H9 (cell line): ENCODE measurements at regions not wholly inside any gene's neighbourhood (a gene's known extent, or its start where the extent isn't known, plus 50 kb on each side); places are given as distances from the start of the nearest gene placed in this dataset.

ENCODE experiments used
- DNase-seq: peaks from one replicate; pipeline ENCODE4 v3.0.0-alpha.2; 2017
- H2AFZ ChIP-seq: one replicate; pipeline ENCODE4 v1.6.1; 2013; ENCODE audit warnings: mild to moderate bottlenecking, low read length, control low read depth, moderate library complexity
- H2AK5ac ChIP-seq: 2 replicates; pipeline ENCODE4 v1.6.1; 2013; ENCODE audit warnings: low read length, control low read depth, mixed read lengths; ENCODE audit not compliant: insufficient read length
- H2BK120ac ChIP-seq: one replicate; pipeline ENCODE4 v1.6.1; 2013; ENCODE audit warnings: low read depth, mild to moderate bottlenecking, low read length, control low read depth, inconsistent platforms; ENCODE audit not compliant: poor library complexity, severe bottlenecking
- H2BK12ac ChIP-seq: 2 replicates; pipeline ENCODE4 v1.6.1; 2013; ENCODE audit warnings: low read length, control low read depth, mixed read lengths, low read depth; ENCODE audit not compliant: insufficient read length
- H2BK15ac ChIP-seq: 2 replicates; pipeline ENCODE4 v1.6.1; 2013; ENCODE audit warnings: low read depth, low read length, control low read depth
- H2BK20ac ChIP-seq: one replicate; pipeline ENCODE4 v1.6.1; 2013; ENCODE audit warnings: low read depth, mild to moderate bottlenecking, low read length, control low read depth, inconsistent platforms; ENCODE audit not compliant: poor library complexity, severe bottlenecking
- H2BK5ac ChIP-seq: 2 replicates; pipeline ENCODE4 v1.6.1; 2013; ENCODE audit warnings: low read length, control low read depth, mixed read lengths; ENCODE audit not compliant: insufficient read length
- H3K14ac ChIP-seq: 2 replicates; pipeline ENCODE4 v1.6.1; 2013; ENCODE audit warnings: low read length, control low read depth; ENCODE audit not compliant: insufficient read depth
- H3K18ac ChIP-seq: 2 replicates; pipeline ENCODE4 v1.6.1; 2013; ENCODE audit warnings: low read depth, mild to moderate bottlenecking, mixed read lengths, low read length, control low read depth; ENCODE audit not compliant: insufficient read length
- H3K23ac ChIP-seq: 2 replicates; pipeline ENCODE4 v1.6.1; 2013; ENCODE audit warnings: low read length, control low read depth, mixed read lengths, low read depth; ENCODE audit not compliant: insufficient read length
- H3K23me2 ChIP-seq: 2 replicates; pipeline ENCODE4 v1.6.1; 2013; ENCODE audit warnings: low read depth, mild to moderate bottlenecking, mixed read lengths, low read length, control low read depth; ENCODE audit not compliant: insufficient read length, poor library complexity, severe bottlenecking
- H3K27ac ChIP-seq: 2 replicates; pipeline ENCODE4 v1.5.1; 2013; ENCODE audit warnings: low read length, control low read depth, mixed read lengths, low read depth; ENCODE audit not compliant: insufficient read length
- H3K27me3 ChIP-seq: 2 replicates; pipeline ENCODE4 v1.6.1; 2013; ENCODE audit warnings: low read length, control low read depth, inconsistent platforms; ENCODE audit not compliant: insufficient read depth
- H3K4ac ChIP-seq: 2 replicates; pipeline ENCODE4 v1.6.1; 2013; ENCODE audit warnings: low read depth, mild to moderate bottlenecking, control low read depth, inconsistent platforms, low read length, moderate library complexity
- H3K4me1 ChIP-seq: 2 replicates; pipeline ENCODE4 v1.6.1; 2013; ENCODE audit warnings: low read length, control low read depth, inconsistent platforms; ENCODE audit not compliant: insufficient read depth
- H3K4me2 ChIP-seq: 2 replicates; pipeline ENCODE4 v1.6.1; 2013; ENCODE audit warnings: low read length, control low read depth, mixed read lengths; ENCODE audit not compliant: insufficient read length, insufficient read depth
- H3K56ac ChIP-seq: 2 replicates; pipeline ENCODE4 v1.6.1; 2013; ENCODE audit warnings: low read depth, mild to moderate bottlenecking, mixed read lengths, low read length, control low read depth; ENCODE audit not compliant: insufficient read length
- H3K79me1 ChIP-seq: 2 replicates; pipeline ENCODE4 v1.6.1; 2013; ENCODE audit warnings: low read depth, mild to moderate bottlenecking, moderate library complexity, low read length, control low read depth, inconsistent platforms; ENCODE audit not compliant: insufficient read depth, poor library complexity, severe bottlenecking
- H3K79me2 ChIP-seq: 2 replicates; pipeline ENCODE4 v1.6.1; 2013; ENCODE audit warnings: low read length, control low read depth, inconsistent platforms; ENCODE audit not compliant: insufficient read depth
- H3K9ac ChIP-seq: 2 replicates; pipeline ENCODE4 v1.6.1; 2013; ENCODE audit warnings: low read length, control low read depth, mixed read lengths; ENCODE audit not compliant: insufficient read length; ENCODE audit errors: extremely low read depth
- H3K9me3 ChIP-seq: one replicate; pipeline ENCODE4 v1.6.1; 2013; ENCODE audit warnings: low read depth, low read length, inconsistent platforms; ENCODE audit not compliant: control insufficient read depth
- H3T11ph ChIP-seq: one replicate; pipeline ENCODE4 v1.6.1; 2013; ENCODE audit warnings: mild to moderate bottlenecking, low read length, control low read depth, inconsistent platforms
- H4K20me1 ChIP-seq: one replicate; pipeline ENCODE4 v1.6.1; 2013; ENCODE audit not compliant: control insufficient read depth, insufficient read length, insufficient read depth
- H4K5ac ChIP-seq: 2 replicates; pipeline ENCODE4 v1.6.1; 2013; ENCODE audit warnings: low read depth, mild to moderate bottlenecking, mixed read lengths, low read length, control low read depth; ENCODE audit not compliant: insufficient read length
- H4K8ac ChIP-seq: replicated peaks from 2 replicates; pipeline ENCODE4 v1.6.1; 2013; ENCODE audit warnings: low read length, control low read depth, mixed read lengths, low read depth; ENCODE audit not compliant: insufficient read length
- H4K91ac ChIP-seq: 2 replicates; pipeline ENCODE4 v1.6.1; 2013; ENCODE audit warnings: low read depth, mild to moderate bottlenecking, moderate library complexity, mixed read lengths, low read length, control low read depth; ENCODE audit not compliant: insufficient read length
- H3K27ac Mint-ChIP-seq, 3 experiments: 2 replicates in 2 of 3; 3 replicates in 1 of 3; pipeline ENCODE4 v1.8.0; 2020 to 2021; ENCODE audit warnings: mixed read lengths in 3 of 3, mild to moderate bottlenecking in 1 of 3, moderate library complexity in 1 of 3
- H3K27me3 Mint-ChIP-seq: 2 replicates; pipeline ENCODE4 v1.8.0; 2021; ENCODE audit warnings: low read depth, mild to moderate bottlenecking, moderate library complexity, mixed read lengths
- H3K36me3 Mint-ChIP-seq, 3 experiments: 2 replicates in 2 of 3; 3 replicates in 1 of 3; pipeline ENCODE4 v1.8.0; 2020 to 2021; ENCODE audit warnings: low read depth in 3 of 3, mixed read lengths in 3 of 3; ENCODE audit not compliant: insufficient read depth in 1 of 3
- H3K4me1 Mint-ChIP-seq, 2 experiments: 2 replicates each; pipeline ENCODE4 v1.8.0; 2020; ENCODE audit warnings: mixed read lengths in 2 of 2
- H3K4me3 Mint-ChIP-seq, 2 experiments: 2 replicates in 1 of 2; 3 replicates in 1 of 2; pipeline ENCODE4 v1.8.0; 2020 to 2021; ENCODE audit warnings: mild to moderate bottlenecking in 2 of 2, mixed read lengths in 2 of 2, moderate library complexity in 1 of 2
- H3K9me3 Mint-ChIP-seq, 2 experiments: 2 replicates in 1 of 2; 3 replicates in 1 of 2; pipeline ENCODE4 v1.8.0; 2020; ENCODE audit warnings: mild to moderate bottlenecking in 2 of 2, mixed read lengths in 2 of 2, moderate library complexity in 1 of 2
- CTCF ChIP-seq: fragments of 200-600 bp; sonication (generic); conservative IDR thresholded peaks from 3 replicates; pipeline ENCODE4 v1.8.0; 2021; ENCODE audit warnings: antibody characterized with exemption, mild to moderate bottlenecking
- WGBS: extraction: QIAGEN DNeasy Blood & Tissue Kit; methylation state at CpG from one replicate; pipeline ENCODE4 v1.1.7; 2013; ENCODE audit warnings: missing lambda C conversion rate, low lambda C conversion rate, mixed read lengths; ENCODE audit not compliant: insufficient read length; ENCODE audit errors: extremely low coverage; 5-methylcytosine and 5-hydroxymethylcytosine counted together

GRCh38 chr4:175954685-175955084 is 111.0 kb upstream of the WDR17 start:
- Histone ChIP-seq H3K9me3 (no peaks in the 10 kb centered on the region), H2AFZ (no peak overlapping the region), H4K91ac (no peak overlapping the region), H4K5ac (no peak overlapping the region), H3K79me2 (no peaks in the 10 kb centered on the region), H2BK20ac (no peak overlapping the region), H2BK15ac (no peak overlapping the region), H3K27ac (no peak overlapping the region), H3K18ac (no peak overlapping the region), H2BK5ac (no peak overlapping the region), H2AK5ac (no peak overlapping the region), H2BK120ac (no peak overlapping the region), H3K4me2 (no peak overlapping the region), H4K8ac (no peak overlapping the region), H3K4me1 (no peaks in the 10 kb centered on the region), H3T11ph (no peak overlapping the region), H3K27me3 (no peaks in the 10 kb centered on the region), H4K20me1 (no peaks in the 10 kb centered on the region), H3K4ac (no peak overlapping the region), H3K14ac (no peak overlapping the region), H3K23ac (no peak overlapping the region), H2BK12ac (no peak overlapping the region), H3K79me1 (no peaks in the 10 kb centered on the region), H3K56ac (no peak overlapping the region), H3K9ac (no peak overlapping the region), H3K23me2 (no peaks in the 10 kb centered on the region)
- Mint-ChIP-seq H3K4me1 (no peaks in the 10 kb centered on the region), H3K4me3 (no peak overlapping the region), H3K27ac (no peak overlapping the region), H3K9me3 (no peaks in the 10 kb centered on the region; a peak in 1 of 5 replicates), H3K27me3 (no peaks in the 10 kb centered on the region), H3K36me3 (no peaks in the 10 kb centered on the region; a peak in 1 of 7 replicates)
- no peak for DNase-seq
- TF ChIP-seq CTCF = no peak
- no CpG with 5 or more reads among the region's 3 CpGs for WGBS
